ENCODE measurements at regions not wholly inside any gene's neighbourhood (a gene's known extent, or its start where the extent isn't known, plus 50 kb on each side); places are given as distances from the start of the nearest gene placed in this dataset.
"Not testable (repeated sequence)": the region's sequence is repeated elsewhere in the genome, so short reads cannot be mapped to it uniquely, and the experiment has no call there.

DNA sequence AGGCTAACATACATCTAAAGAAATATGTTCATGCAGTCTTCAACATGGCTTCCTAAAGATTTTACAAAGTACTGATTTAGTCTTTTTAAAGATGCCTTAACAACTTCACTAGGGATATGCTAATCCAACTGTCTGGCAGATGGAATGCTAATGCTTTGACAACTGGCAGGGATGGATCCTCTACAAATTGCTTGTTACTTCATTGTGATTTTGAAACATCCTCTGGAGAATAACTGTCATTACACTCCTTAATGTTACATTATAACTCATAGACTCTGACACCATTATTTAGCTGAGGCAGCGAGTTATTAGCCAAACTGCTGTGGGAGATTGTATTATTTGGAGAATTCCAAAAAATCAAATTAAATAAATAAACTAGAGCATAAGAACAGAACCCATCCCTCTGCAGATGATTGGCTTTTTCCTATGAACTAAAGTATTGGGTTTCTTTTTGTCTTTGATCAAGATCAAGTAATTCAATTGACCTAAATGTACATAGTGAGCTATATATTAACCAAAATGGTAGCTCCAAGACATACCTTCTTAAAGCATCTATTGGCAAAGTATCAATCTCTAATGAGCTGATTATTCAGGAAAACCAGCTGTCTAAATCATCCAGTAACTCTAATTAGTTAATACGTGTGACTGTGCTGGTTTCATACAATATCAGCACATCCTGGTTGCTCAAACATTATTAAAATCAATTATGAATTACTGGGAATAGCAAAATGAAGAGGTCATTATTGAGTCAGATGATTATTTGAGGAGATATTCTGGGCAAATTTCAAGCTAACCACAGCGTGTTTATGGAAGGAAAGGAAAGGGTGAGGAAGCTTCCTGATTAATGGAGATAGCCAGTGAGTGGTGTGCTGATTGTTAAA is 321.3 kb upstream of the TFPI start:
- Histone ChIP-seq H3K27ac (ENCODE audit: low read depth, low read length) (no peak overlapping the region), H3K4me3 (ENCODE audit: low read length in 3 of 3) (no peak overlapping the region), H3K27me3 (ENCODE audit: control insufficient read depth in 3 of 3, insufficient read depth in 3 of 3, low read length in 3 of 3) (no peaks in the 10 kb centered on the region), H3K9me3 (ENCODE audit: control insufficient read depth in 3 of 3, low read length in 3 of 3) (no peaks in the 10 kb centered on the region), H3K36me3 (ENCODE audit: control insufficient read depth in 3 of 3, insufficient read depth in 3 of 3, low read length in 3 of 3) (no peaks in the 10 kb centered on the region), H3K4me1 (ENCODE audit: control insufficient read depth in 3 of 3, insufficient read depth in 3 of 3, low read length in 3 of 3) (no peaks in the 10 kb centered on the region), H3K9ac (ENCODE audit: low read depth in 1 of 3, low read length in 3 of 3) (no peak overlapping the region)

- Histone ChIP-seq H3K4me3 (ENCODE audit: low read length in 3 of 3) (no peak overlapping the region), H3K36me3 (ENCODE audit: control insufficient read depth in 3 of 3, insufficient read depth in 3 of 3, low read length in 3 of 3) (no peaks in the 10 kb centered on the region), H3K4me1 (ENCODE audit: control insufficient read depth in 3 of 3, insufficient read depth in 3 of 3, low read length in 3 of 3) (no peaks in the 10 kb centered on the region), H3K27ac (ENCODE audit: low read depth, low read length) (no peak overlapping the region), H3K9me3 (ENCODE audit: control insufficient read depth in 3 of 3, low read length in 3 of 3) (no peaks in the 10 kb centered on the region), H3K9ac (ENCODE audit: low read depth in 1 of 3, low read length in 3 of 3) (no peak overlapping the region), H3K27me3 (ENCODE audit: control insufficient read depth in 3 of 3, insufficient read depth in 3 of 3, low read length in 3 of 3) (no peaks in the 10 kb centered on the region)
Observed at GRCh38 chr2:187876554-187876953, 322.3 kb upstream of the TFPI start.

DNA sequence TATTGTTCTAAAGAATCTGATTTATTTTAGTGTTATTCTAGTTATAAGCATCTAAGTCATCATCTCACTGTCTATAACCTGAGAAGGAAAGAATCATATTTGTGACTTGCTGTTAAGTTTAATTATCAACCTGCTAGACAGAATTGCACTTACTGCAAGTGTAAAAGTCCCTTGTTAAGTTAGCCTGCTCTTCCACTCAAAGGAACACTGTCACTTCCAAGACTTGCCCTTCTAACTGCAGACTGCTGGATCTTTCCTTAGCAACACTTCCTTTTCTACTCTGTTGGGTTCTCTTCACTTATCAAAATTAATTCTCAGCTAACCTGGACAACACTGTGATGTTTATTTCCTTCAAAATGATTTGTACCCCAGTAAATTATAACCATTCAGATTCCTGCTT is 323.2 kb upstream of the TFPI start:
- Histone ChIP-seq H3K27ac (ENCODE audit: low read depth, low read length) (no peak overlapping the region), H3K36me3 (ENCODE audit: control insufficient read depth in 3 of 3, insufficient read depth in 3 of 3, low read length in 3 of 3) (no peaks in the 10 kb centered on the region), H3K9ac (ENCODE audit: low read depth in 1 of 3, low read length in 3 of 3) (no peak overlapping the region), H3K9me3 (ENCODE audit: control insufficient read depth in 3 of 3, low read length in 3 of 3) (no peaks in the 10 kb centered on the region), H3K4me1 (ENCODE audit: control insufficient read depth in 3 of 3, insufficient read depth in 3 of 3, low read length in 3 of 3) (no peaks in the 10 kb centered on the region), H3K4me3 (ENCODE audit: low read length in 3 of 3) (no peak overlapping the region), H3K27me3 (ENCODE audit: control insufficient read depth in 3 of 3, insufficient read depth in 3 of 3, low read length in 3 of 3) (no peaks in the 10 kb centered on the region)

- Histone ChIP-seq H3K4me3 (ENCODE audit: low read length in 3 of 3) (no peak overlapping the region), H3K9ac (ENCODE audit: low read depth in 1 of 3, low read length in 3 of 3) (no peak overlapping the region), H3K27me3 (ENCODE audit: control insufficient read depth in 3 of 3, insufficient read depth in 3 of 3, low read length in 3 of 3) (no peaks in the 10 kb centered on the region), H3K27ac (ENCODE audit: low read depth, low read length) (no peak overlapping the region), H3K4me1 (ENCODE audit: control insufficient read depth in 3 of 3, insufficient read depth in 3 of 3, low read length in 3 of 3) (no peaks in the 10 kb centered on the region), H3K36me3 (ENCODE audit: control insufficient read depth in 3 of 3, insufficient read depth in 3 of 3, low read length in 3 of 3) (no peaks in the 10 kb centered on the region), H3K9me3 (ENCODE audit: control insufficient read depth in 3 of 3, low read length in 3 of 3) (no peaks in the 10 kb centered on the region)
Observed at GRCh38 chr2:187878112-187878511, 323.9 kb upstream of the TFPI start.

- Histone ChIP-seq H3K27me3 (ENCODE audit: control insufficient read depth in 3 of 3, insufficient read depth in 3 of 3, low read length in 3 of 3) (no peaks in the 10 kb centered on the region), H3K36me3 (ENCODE audit: control insufficient read depth in 3 of 3, insufficient read depth in 3 of 3, low read length in 3 of 3) (no peaks in the 10 kb centered on the region), H3K4me1 (ENCODE audit: control insufficient read depth in 3 of 3, insufficient read depth in 3 of 3, low read length in 3 of 3) (no peaks in the 10 kb centered on the region), H3K9me3 (ENCODE audit: control insufficient read depth in 3 of 3, low read length in 3 of 3) (no peaks in the 10 kb centered on the region), H3K9ac (ENCODE audit: low read depth in 1 of 3, low read length in 3 of 3) (no peak overlapping the region), H3K4me3 (ENCODE audit: low read length in 3 of 3) (no peak overlapping the region), H3K27ac (ENCODE audit: low read depth, low read length) (no peak overlapping the region)
Observed at GRCh38 chr2:187879491-187879890, 325.3 kb upstream of the TFPI start.

- no peak overlapping the region for H3K4me3 ChIP-seq (ENCODE audit: low read length in 3 of 3)
- H3K4me1 ChIP-seq (ENCODE audit: control insufficient read depth in 3 of 3, insufficient read depth in 3 of 3, low read length in 3 of 3): no peaks in the 10 kb centered on the region
- H3K27me3 ChIP-seq (ENCODE audit: control insufficient read depth in 3 of 3, insufficient read depth in 3 of 3, low read length in 3 of 3): no peaks in the 10 kb centered on the region
- H3K9me3 ChIP-seq (ENCODE audit: control insufficient read depth in 3 of 3, low read length in 3 of 3): no peaks in the 10 kb centered on the region
- no peak overlapping the region for H3K9ac ChIP-seq (ENCODE audit: low read depth in 1 of 3, low read length in 3 of 3)
- no peaks in the 10 kb centered on the region for H3K36me3 ChIP-seq (ENCODE audit: control insufficient read depth in 3 of 3, insufficient read depth in 3 of 3, low read length in 3 of 3)
- H3K27ac ChIP-seq (ENCODE audit: low read depth, low read length): no peak overlapping the region
Observed at GRCh38 chr2:187884003-187884402, 329.8 kb upstream of the TFPI start.

DNA sequence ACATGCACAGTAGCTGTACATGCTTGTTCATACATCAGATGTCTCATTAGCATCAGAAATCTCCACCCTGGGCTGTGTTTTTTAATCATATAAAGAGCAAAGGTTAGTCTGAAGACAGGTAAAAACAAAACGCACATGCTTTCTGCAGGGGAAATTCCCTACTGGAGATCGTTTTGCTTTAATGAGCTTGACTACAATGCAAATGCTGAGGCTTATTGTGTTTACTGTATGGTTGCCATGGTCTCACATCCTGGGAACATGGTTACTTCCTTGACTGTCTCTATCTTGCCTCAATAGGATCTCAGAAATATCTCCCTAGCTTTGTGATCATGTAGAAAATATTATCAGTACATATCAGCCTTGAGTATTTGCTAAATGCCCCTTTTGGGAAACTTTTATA is 336.5 kb upstream of the TFPI start:
- no peak overlapping the region for H3K9ac ChIP-seq (ENCODE audit: low read depth in 1 of 3, low read length in 3 of 3)
- H3K27me3 ChIP-seq (ENCODE audit: control insufficient read depth in 3 of 3, insufficient read depth in 3 of 3, low read length in 3 of 3): no peaks in the 10 kb centered on the region
- no peaks in the 10 kb centered on the region for H3K9me3 ChIP-seq (ENCODE audit: control insufficient read depth in 3 of 3, low read length in 3 of 3)
- no peaks in the 10 kb centered on the region for H3K36me3 ChIP-seq (ENCODE audit: control insufficient read depth in 3 of 3, insufficient read depth in 3 of 3, low read length in 3 of 3)
- no peak overlapping the region for H3K4me3 ChIP-seq (ENCODE audit: low read length in 3 of 3)
- H3K27ac ChIP-seq (ENCODE audit: low read depth, low read length): no peak overlapping the region
- no peaks in the 10 kb centered on the region for H3K4me1 ChIP-seq (ENCODE audit: control insufficient read depth in 3 of 3, insufficient read depth in 3 of 3, low read length in 3 of 3)

DNA sequence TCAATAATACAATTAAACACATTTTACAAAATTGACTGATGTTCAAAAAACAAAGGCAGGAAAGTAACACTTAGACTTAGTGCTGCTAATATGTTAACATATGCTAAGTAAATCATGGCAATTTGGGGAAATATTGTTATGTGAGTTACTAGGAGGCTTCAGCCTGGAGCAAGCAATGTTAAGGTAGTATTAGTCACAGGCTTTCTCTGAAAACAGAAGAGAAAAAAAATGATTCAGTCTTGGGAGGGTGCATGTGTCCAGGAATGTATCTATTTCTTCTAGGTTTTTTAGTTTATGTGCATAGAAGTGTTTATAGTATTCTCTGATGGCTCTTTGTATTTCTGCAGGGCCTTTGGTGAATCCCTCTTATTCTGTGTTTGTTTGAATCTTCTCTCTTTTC is 345.8 kb upstream of the TFPI start:
- Histone ChIP-seq H3K4me1 (ENCODE audit: control insufficient read depth in 3 of 3, insufficient read depth in 3 of 3, low read length in 3 of 3) (no peaks in the 10 kb centered on the region), H3K4me3 (ENCODE audit: low read length in 3 of 3) (no peak overlapping the region), H3K9ac (ENCODE audit: low read depth in 1 of 3, low read length in 3 of 3) (no peak overlapping the region), H3K36me3 (ENCODE audit: control insufficient read depth in 3 of 3, insufficient read depth in 3 of 3, low read length in 3 of 3) (no peaks in the 10 kb centered on the region), H3K9me3 (ENCODE audit: control insufficient read depth in 3 of 3, low read length in 3 of 3) (no peaks in the 10 kb centered on the region), H3K27me3 (ENCODE audit: control insufficient read depth in 3 of 3, insufficient read depth in 3 of 3, low read length in 3 of 3) (no peaks in the 10 kb centered on the region), H3K27ac (ENCODE audit: low read depth, low read length) (no peak overlapping the region)

- H3K4me1 ChIP-seq (ENCODE audit: control insufficient read depth in 3 of 3, insufficient read depth in 3 of 3, low read length in 3 of 3): no peaks in the 10 kb centered on the region
- H3K4me3 ChIP-seq (ENCODE audit: low read length in 3 of 3): no peak overlapping the region
- H3K36me3 ChIP-seq (ENCODE audit: control insufficient read depth in 3 of 3, insufficient read depth in 3 of 3, low read length in 3 of 3): no peaks in the 10 kb centered on the region
- no peaks in the 10 kb centered on the region for H3K27me3 ChIP-seq (ENCODE audit: control insufficient read depth in 3 of 3, insufficient read depth in 3 of 3, low read length in 3 of 3)
- H3K9me3 ChIP-seq (ENCODE audit: control insufficient read depth in 3 of 3, low read length in 3 of 3): no peaks in the 10 kb centered on the region
- H3K9ac ChIP-seq (ENCODE audit: low read depth in 1 of 3, low read length in 3 of 3): no peak overlapping the region
- no peak overlapping the region for H3K27ac ChIP-seq (ENCODE audit: low read depth, low read length)
Observed at GRCh38 chr2:187906021-187906420, 351.8 kb upstream of the TFPI start.

GRCh38 chr2:187910922-187911321 is 356.7 kb upstream of the TFPI start:
- not testable (repeated sequence) for H3K9ac ChIP-seq (ENCODE audit: low read depth in 1 of 3, low read length in 3 of 3); H3K27ac ChIP-seq (ENCODE audit: low read depth, low read length); H3K4me1 ChIP-seq (ENCODE audit: control insufficient read depth in 3 of 3, insufficient read depth in 3 of 3, low read length in 3 of 3); H3K4me3 ChIP-seq (ENCODE audit: low read length in 3 of 3); H3K9me3 ChIP-seq (ENCODE audit: control insufficient read depth in 3 of 3, low read length in 3 of 3); H3K27me3 ChIP-seq (ENCODE audit: control insufficient read depth in 3 of 3, insufficient read depth in 3 of 3, low read length in 3 of 3); H3K36me3 ChIP-seq (ENCODE audit: control insufficient read depth in 3 of 3, insufficient read depth in 3 of 3, low read length in 3 of 3)

Measured in skeletal muscle tissue (tissue), 3 donors.